ENCODE measurements at regions not wholly inside any gene's neighbourhood (a gene's known extent, or its start where the extent isn't known, plus 50 kb on each side); places are given as distances from the start of the nearest gene placed in this dataset.

DNA sequence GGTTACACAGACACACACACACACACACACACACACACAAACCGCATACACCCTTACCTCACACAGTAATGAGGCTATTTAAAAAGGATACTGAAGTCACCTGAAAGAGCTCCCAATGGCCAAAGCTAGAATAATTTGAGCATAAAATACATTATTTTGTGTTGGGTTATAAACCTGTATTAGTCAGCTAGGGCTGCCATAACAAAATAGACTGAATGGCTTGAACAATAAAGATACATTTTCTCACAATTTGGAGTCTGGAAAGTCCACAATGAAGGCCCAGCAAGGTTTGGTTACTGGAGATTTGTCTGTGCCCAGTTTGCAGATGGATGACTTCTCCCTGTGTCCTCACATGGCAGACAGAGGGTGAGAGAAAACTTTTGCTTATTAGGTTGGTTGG is 605.4 kb upstream of the REG3G start:
- POLR2A ChIA-PET: no interaction called here
- DNase-seq (ENCODE audit: low read depth, low spot score): no peak
- CTCF ChIA-PET: no interaction called here
- H3K4me3 ChIP-seq (ENCODE audit: low read depth, low read length): no peak overlapping the region
- TF ChIP-seq, protein P1, sequence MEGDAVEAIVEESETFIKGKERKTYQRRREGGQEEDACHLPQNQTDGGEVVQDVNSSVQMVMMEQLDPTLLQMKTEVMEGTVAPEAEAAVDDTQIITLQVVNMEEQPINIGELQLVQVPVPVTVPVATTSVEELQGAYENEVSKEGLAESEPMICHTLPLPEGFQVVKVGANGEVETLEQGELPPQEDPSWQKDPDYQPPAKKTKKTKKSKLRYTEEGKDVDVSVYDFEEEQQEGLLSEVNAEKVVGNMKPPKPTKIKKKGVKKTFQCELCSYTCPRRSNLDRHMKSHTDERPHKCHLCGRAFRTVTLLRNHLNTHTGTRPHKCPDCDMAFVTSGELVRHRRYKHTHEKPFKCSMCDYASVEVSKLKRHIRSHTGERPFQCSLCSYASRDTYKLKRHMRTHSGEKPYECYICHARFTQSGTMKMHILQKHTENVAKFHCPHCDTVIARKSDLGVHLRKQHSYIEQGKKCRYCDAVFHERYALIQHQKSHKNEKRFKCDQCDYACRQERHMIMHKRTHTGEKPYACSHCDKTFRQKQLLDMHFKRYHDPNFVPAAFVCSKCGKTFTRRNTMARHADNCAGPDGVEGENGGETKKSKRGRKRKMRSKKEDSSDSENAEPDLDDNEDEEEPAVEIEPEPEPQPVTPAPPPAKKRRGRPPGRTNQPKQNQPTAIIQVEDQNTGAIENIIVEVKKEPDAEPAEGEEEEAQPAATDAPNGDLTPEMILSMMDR (IDR thresholded peaks at IDR 0.05; ENCODE audit: insufficient read depth, low read length, missing control alignments): no peak

DNA sequence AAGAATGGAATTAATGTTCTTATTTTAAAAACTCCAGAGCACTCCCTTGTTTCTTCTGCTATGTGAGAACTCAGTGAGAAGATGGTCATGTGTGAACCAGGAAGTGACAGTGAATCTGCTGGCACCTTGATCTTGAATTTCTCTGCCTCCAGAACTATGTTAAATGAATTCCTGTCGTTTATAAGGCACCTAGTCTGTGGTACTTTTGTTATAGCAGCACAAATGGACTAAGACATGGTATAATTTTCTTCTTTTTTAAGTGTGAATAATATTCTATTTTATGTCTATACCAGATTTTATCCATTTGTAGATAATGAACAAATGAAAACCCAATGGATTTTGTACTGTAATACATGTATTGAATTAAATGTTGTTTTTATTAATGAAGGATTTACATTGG is 601.9 kb upstream of the REG3G start:
- DNase-seq (ENCODE audit: low read depth, low spot score): no peak
- POLR2A ChIA-PET: no interaction called here
- H3K4me3 ChIP-seq (ENCODE audit: low read depth, low read length): no peak overlapping the region
- TF ChIP-seq, protein P1 (IDR thresholded peaks at IDR 0.05; ENCODE audit: insufficient read depth, low read length, missing control alignments): no peak
- CTCF ChIA-PET: no interaction called here

DNA sequence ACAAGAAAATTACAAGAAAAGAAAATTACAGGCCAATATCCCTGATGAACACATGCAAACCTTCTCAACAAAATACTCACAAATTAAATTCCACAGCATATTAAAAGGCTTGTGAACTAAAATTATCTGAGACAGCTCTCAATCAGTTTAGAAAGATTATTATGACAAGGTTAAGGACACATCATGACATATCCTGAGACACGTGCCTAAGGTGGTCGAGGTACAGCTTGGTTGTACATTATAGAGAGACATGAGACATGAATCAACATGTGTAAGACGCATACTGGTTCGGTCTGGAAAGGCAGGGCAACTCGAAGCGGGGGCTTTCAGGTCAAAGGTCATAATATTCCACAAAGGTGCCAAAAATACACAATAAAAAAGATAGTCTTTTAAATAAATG is 598.3 kb upstream of the REG3G start:
- ChIA-PET POLR2A (no interaction called here), CTCF (no interaction called here)
- TF ChIP-seq, protein P1 (IDR thresholded peaks at IDR 0.05; ENCODE audit: insufficient read depth, low read length, missing control alignments): no peak
- H3K4me3 ChIP-seq (ENCODE audit: low read depth, low read length): no peak overlapping the region
- no peak for DNase-seq (ENCODE audit: low read depth, low spot score)

DNA sequence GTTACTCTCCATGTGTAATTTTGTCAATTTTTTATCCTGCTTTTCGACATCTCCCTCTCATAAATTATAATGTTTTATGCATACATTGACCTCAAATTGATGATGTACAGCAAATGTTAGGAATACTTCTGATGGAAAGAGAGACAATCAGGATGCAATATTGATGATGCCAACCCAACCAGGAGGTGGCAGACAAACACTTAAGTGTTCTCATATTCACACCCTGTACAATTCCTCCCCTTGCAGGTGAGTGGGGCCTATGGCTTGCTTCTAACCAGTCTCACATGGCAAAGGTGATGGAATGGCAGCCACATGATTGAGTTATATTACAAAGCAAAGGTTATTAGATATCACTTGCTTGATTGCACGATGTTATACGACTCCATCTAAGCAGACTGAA is 594.3 kb upstream of the REG3G start:
- H3K4me3 ChIP-seq (ENCODE audit: low read depth, low read length): no peak overlapping the region
- DNase-seq (ENCODE audit: low read depth, low spot score): no peak
- ChIA-PET CTCF (no interaction called here), POLR2A (no interaction called here)
- TF ChIP-seq, protein P1 (IDR thresholded peaks at IDR 0.05; ENCODE audit: insufficient read depth, low read length, missing control alignments): no peak

DNA sequence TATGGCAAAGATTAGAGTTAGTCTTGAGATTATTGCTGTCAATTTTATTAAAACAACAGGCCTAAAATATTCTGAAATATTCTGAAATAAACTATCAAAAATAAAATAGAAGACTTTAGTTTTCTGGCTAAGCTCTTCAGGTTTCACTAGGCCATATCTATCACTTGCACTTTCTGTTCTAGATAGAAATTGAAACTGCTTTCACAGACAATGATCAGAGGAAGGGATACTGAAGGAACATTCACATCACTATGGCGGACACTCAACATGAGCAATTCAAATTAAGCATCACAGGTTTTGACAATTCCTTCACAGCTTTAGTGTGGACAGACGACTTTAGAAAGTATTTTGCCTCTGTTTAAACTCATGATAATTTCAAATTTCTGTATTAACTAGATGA is 586.4 kb upstream of the REG3G start:
- TF ChIP-seq, protein P1 (IDR thresholded peaks at IDR 0.05; ENCODE audit: insufficient read depth, low read length, missing control alignments): no peak
- ChIA-PET POLR2A (no interaction called here), CTCF (no interaction called here)
- no peak overlapping the region for H3K4me3 ChIP-seq (ENCODE audit: low read depth, low read length)
- DNase-seq (ENCODE audit: low read depth, low spot score): no peak

DNA sequence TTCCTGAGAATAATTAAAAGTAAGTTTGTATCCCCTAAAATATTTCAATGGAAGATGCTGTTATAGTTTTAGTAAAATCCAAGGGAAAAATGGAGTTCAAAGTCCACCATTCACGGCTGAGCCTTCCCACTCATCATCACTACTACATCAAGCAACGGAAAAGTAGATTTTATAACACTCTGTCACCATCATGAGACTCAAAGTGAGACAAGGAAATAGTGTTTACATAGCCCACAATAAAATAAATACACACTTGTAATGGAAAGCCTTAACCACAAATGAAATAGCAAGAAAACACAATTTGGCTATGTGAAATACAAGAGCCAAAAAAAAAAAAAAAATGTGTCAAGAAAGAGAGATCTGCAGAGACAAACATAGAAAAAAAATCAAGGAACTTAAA is 569.9 kb upstream of the REG3G start:
- no peak for DNase-seq (ENCODE audit: low read depth, low spot score)
- H3K4me3 ChIP-seq (ENCODE audit: low read depth, low read length): no peak overlapping the region
- ChIA-PET POLR2A (no interaction called here), CTCF (no interaction called here)
- TF ChIP-seq, protein P1 (IDR thresholded peaks at IDR 0.05; ENCODE audit: insufficient read depth, low read length, missing control alignments): no peak
